K562 (cell line): ENCODE measurements at regions not wholly inside any gene's neighbourhood (a gene's known extent, or its start where the extent isn't known, plus 50 kb on each side); places are given as distances from the start of the nearest gene placed in this dataset.

Source experiments
- ADNP ChIP-seq: fragments of 200-800 bp; sonication (Bioruptor generic); IDR thresholded peaks from 2 replicates; pipeline ENCODE4 v1.6.1; 2016; ENCODE audit warnings: missing genetic modification characterization, missing compliant biosample characterization
- BRD4 ChIP-seq: fragments of 200-600 bp; sonication (generic); IDR thresholded peaks from 2 replicates; pipeline ENCODE4 v1.6.1; 2017; ENCODE audit warnings: inconsistent platforms
- CCNT2 ChIP-seq: IDR thresholded peaks from 2 replicates; pipeline ENCODE4 v1.6.1; 2011; ENCODE audit warnings: borderline replicate concordance, low read depth, mild to moderate bottlenecking, moderate library complexity, mixed read lengths, low read length; ENCODE audit not compliant: insufficient read length; ENCODE audit errors: extremely low read depth
- CREBBP ChIP-seq: IDR thresholded peaks from one replicate; pipeline ENCODE4 v1.6.1; 2012; ENCODE audit warnings: low read depth, mild to moderate bottlenecking, control low read depth, inconsistent platforms, low read length
- MBD2 ChIP-seq: sonication (generic); IDR thresholded peaks from 2 replicates; pipeline ENCODE4 v1.6.1; 2016; ENCODE audit warnings: low read depth, borderline replicate concordance
- PBX2 ChIP-seq, 2 experiments: IDR thresholded peaks in 1 of 2; conservative IDR thresholded peaks in 1 of 2; 2 replicates each; pipeline ENCODE4 v1.6.1; 2016; ENCODE audit warnings: low read depth in 2 of 2, mild to moderate bottlenecking in 1 of 2, missing compliant biosample characterization in 1 of 2, missing genetic modification characterization in 1 of 2, moderate library complexity in 1 of 2
- SMAD1 ChIP-seq: fragments of 150-350 bp; IDR thresholded peaks from 2 replicates; pipeline ENCODE4 v1.6.1; 2014; ENCODE audit warnings: low read length, low read depth; ENCODE audit not compliant: partially characterized antibody
- SPI1 ChIP-seq: IDR thresholded peaks from 2 replicates; pipeline ENCODE4 v1.6.1; 2011; ENCODE audit warnings: low read depth, low read length, control low read depth, borderline replicate concordance
- TGIF2 ChIP-seq: sonication (generic); formaldehyde crosslinking; IDR thresholded peaks from 2 replicates; pipeline ENCODE4 v1.8.1; 2022; ENCODE audit warnings: mild to moderate bottlenecking, missing genetic modification reagents, moderate library complexity
- TRIM24 ChIP-seq, 2 experiments: fragments of 450-650 bp; IDR thresholded peaks; 2 replicates each; pipeline ENCODE4 v1.6.1; 2016
- ZBTB11 ChIP-seq, 3 experiments: fragments of 200-800 bp in 1 of 3; fragments of 250-450 bp in 1 of 3; fragments of 450-650 bp in 1 of 3; sonication (Bioruptor Pico) in 1 of 3; sonication (Bioruptor generic) in 1 of 3; formaldehyde crosslinking in 1 of 3; IDR thresholded peaks; 2 replicates each; pipeline versions ENCODE4 v1.6.1 to v1.8.0; 2016 to 2022; ENCODE audit warnings: mild to moderate bottlenecking in 2 of 3, missing genetic modification characterization in 2 of 3, missing compliant biosample characterization in 1 of 3, moderate library complexity in 1 of 3
- ZKSCAN8 ChIP-seq: fragments of 200-800 bp; sonication (Bioruptor generic); IDR thresholded peaks from 2 replicates; pipeline ENCODE4 v1.6.1; 2016; ENCODE audit warnings: missing genetic modification characterization, missing compliant biosample characterization
- ZNF12 ChIP-seq: sonication (generic); formaldehyde crosslinking; IDR thresholded peaks from 2 replicates; pipeline ENCODE4 v1.4.0; 2020; ENCODE audit warnings: mild to moderate bottlenecking, missing genetic modification reagents
- ZNF263 ChIP-seq: sonication (generic); formaldehyde crosslinking; IDR thresholded peaks from 2 replicates; pipeline ENCODE4 v1.8.0; 2022; ENCODE audit warnings: mild to moderate bottlenecking, missing genetic modification reagents, borderline replicate concordance
- TF ChIP-seq, protein P1 (sequence below), 2 experiments: fragments of 450-650 bp; conservative IDR thresholded peaks; 2 replicates each; pipeline ENCODE4 v1.6.1; 2017; ENCODE audit warnings: mild to moderate bottlenecking in 2 of 2, moderate library complexity in 2 of 2
- TF ChIP-seq, protein P2 (sequence below), 3 experiments: IDR thresholded peaks in 2 of 3; conservative IDR thresholded peaks in 1 of 3; 2 replicates each; pipeline ENCODE4 v1.5.1; 2011 to 2012; ENCODE audit warnings: low read length in 3 of 3, mild to moderate bottlenecking in 3 of 3, control low read depth in 2 of 3, improper control_type of control experiment in 1 of 3, inconsistent platforms in 1 of 3, low read depth in 1 of 3, mixed read lengths in 1 of 3, moderate library complexity in 1 of 3; ENCODE audit not compliant: insufficient read depth in 2 of 3

DNA sequence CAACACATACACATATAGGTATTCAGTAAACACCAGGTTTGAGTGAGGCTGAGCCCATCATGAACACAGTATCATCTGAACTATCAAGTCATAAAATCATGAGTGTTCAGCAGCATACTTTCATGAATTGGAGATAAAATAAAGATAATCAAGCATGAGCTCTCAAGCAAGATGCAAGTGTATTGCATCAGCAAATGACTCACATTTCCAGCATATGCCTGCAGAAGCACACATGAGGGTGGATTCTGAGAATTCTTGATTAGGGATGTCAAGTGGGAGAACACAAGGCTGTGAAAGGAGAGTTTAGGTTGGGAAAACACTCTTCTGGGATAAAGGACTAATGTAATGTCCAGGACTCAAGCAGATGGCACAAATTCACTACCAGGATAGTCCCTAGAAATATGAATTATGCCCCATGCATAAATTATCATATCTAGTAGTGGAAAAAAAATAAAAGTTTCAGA is 299.2 kb downstream of the SRGAP2C start (continued):
- TF ChIP-seq, protein P1, sequence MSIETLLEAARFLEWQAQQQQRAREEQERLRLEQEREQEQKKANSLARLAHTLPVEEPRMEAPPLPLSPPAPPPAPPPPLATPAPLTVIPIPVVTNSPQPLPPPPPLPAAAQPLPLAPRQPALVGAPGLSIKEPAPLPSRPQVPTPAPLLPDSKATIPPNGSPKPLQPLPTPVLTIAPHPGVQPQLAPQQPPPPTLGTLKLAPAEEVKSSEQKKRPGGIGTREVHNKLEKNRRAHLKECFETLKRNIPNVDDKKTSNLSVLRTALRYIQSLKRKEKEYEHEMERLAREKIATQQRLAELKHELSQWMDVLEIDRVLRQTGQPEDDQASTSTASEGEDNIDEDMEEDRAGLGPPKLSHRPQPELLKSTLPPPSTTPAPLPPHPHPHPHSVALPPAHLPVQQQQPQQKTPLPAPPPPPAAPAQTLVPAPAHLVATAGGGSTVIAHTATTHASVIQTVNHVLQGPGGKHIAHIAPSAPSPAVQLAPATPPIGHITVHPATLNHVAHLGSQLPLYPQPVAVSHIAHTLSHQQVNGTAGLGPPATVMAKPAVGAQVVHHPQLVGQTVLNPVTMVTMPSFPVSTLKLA (conservative IDR thresholded peaks at IDR 0.05) = 0 out of 4 replicates have a peak, but pooled peaks of 1 of the 2 experiments have one; percentile 32
- TF ChIP-seq TGIF2 (no peak), TRIM24 (IDR thresholded peaks at IDR 0.05) (peak; percentile 87 to 91), PBX2 (CRISPR knock-in tag; IDR thresholded peaks at IDR 0.05; ENCODE audit: low read depth) (no peak), PBX2 (tag; conservative IDR thresholded peaks at IDR 0.05; ENCODE audit: low read depth) (no peak), ADNP (tag) (no peak), SMAD1 (no peak), ZKSCAN8 (CRISPR knock-in tag) (peak; percentile 39; the same call in 1 of the 2 replicates), MBD2 (no peak), CCNT2 (no peak), ZNF263 (CRISPR knock-in tag) (no peak), ZNF12 (no peak), CREBBP (no peak), SPI1 (no peak), BRD4 (no peak), ZBTB11 (CRISPR knock-in tag; IDR thresholded peaks at IDR 0.05) (no peak)
- TF ChIP-seq, protein P2, sequence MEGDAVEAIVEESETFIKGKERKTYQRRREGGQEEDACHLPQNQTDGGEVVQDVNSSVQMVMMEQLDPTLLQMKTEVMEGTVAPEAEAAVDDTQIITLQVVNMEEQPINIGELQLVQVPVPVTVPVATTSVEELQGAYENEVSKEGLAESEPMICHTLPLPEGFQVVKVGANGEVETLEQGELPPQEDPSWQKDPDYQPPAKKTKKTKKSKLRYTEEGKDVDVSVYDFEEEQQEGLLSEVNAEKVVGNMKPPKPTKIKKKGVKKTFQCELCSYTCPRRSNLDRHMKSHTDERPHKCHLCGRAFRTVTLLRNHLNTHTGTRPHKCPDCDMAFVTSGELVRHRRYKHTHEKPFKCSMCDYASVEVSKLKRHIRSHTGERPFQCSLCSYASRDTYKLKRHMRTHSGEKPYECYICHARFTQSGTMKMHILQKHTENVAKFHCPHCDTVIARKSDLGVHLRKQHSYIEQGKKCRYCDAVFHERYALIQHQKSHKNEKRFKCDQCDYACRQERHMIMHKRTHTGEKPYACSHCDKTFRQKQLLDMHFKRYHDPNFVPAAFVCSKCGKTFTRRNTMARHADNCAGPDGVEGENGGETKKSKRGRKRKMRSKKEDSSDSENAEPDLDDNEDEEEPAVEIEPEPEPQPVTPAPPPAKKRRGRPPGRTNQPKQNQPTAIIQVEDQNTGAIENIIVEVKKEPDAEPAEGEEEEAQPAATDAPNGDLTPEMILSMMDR (IDR thresholded peaks at IDR 0.05 in 2 of 3, conservative IDR thresholded peaks at IDR 0.05 in 1 of 3; ENCODE audit: insufficient read depth in 2 of 3, low read depth in 1 of 3, low read length in 3 of 3) = no peak
